GM12878 (cell line): ENCODE measurements at regions not wholly inside any gene's neighbourhood (a gene's known extent, or its start where the extent isn't known, plus 50 kb on each side); places are given as distances from the start of the nearest gene placed in this dataset.

Source experiments
- ATAC-seq: fragments of 200-7000 bp; cut with Tn5 transposase; 3 replicates; pipeline ENCODE4 v1.9.1; 2020; ENCODE audit warnings: mild to moderate bottlenecking, moderate library complexity
- BruUV-seq: library from RNA; stranded (reverse); fragments of 400-500 nt; replicated peaks from 2 replicates; lab custom pipeline; 2021; lab: Mats Ljungman, UMichigan
- CTCF ChIA-PET: fragments of 300-600 bp; sonication (Branson Sonifier 250); formaldehyde crosslinking; extraction: SDS; loops from one replicate; lab custom pipeline; 2021; ENCODE audit warnings: inconsistent platforms; lab: Yijun Ruan, JAX
- POLR2A ChIA-PET: fragments of 350-600 bp; formaldehyde crosslinking; extraction: SDS; loops from one replicate; lab custom pipeline; 2021; ENCODE audit warnings: inconsistent platforms; lab: Charles Lee
- RAD21 ChIA-PET: fragments of 300-600 bp; sonication (Branson Sonifier 250); formaldehyde crosslinking; loops from one replicate; lab custom pipeline; 2023; ENCODE audit warnings: antibody characterized with exemption; ENCODE audit not compliant: unreplicated experiment; lab: Charles Lee
- SMC1A ChIA-PET: fragments of 300-600 bp; sonication (Branson Sonifier 250); formaldehyde crosslinking; loops from one replicate; lab custom pipeline; 2023; ENCODE audit not compliant: unreplicated experiment, uncharacterized antibody; lab: Charles Lee
- DNase-seq: peaks from one replicate; pipeline ENCODE4 v3.0.0-alpha.2; 2011; ENCODE audit warnings: low read depth, low spot score
- FAIRE-seq: peaks from 3 replicates; lab custom pipeline; 2011; peaks lifted over from hg19 to GRCh38; lab: Jason Lieb, UNC
- H2AFZ ChIP-seq: 2 replicates; pipeline ENCODE4 v1.6.0; 2011; ENCODE audit warnings: low read depth, low read length, control low read depth; ENCODE audit not compliant: control insufficient read depth
- H3K27ac ChIP-seq: 2 replicates; pipeline ENCODE4 v1.5.1; 2011; ENCODE audit warnings: control low read depth; ENCODE audit not compliant: control insufficient read depth, insufficient read depth
- H3K27me3 ChIP-seq, 2 experiments: replicated peaks in 1 of 2; 2 replicates each; pipeline versions ENCODE4 v1.6.0 to v1.6.1; 2011; ENCODE audit warnings: low read length in 1 of 2; ENCODE audit not compliant: control insufficient read depth in 2 of 2, insufficient read depth in 2 of 2
- H3K36me3 ChIP-seq, 2 experiments: 2 replicates each; pipeline ENCODE4 v1.5.1; 2011; ENCODE audit warnings: low read length in 1 of 2; ENCODE audit not compliant: control insufficient read depth in 2 of 2, insufficient read depth in 2 of 2
- H3K4me1 ChIP-seq: 2 replicates; pipeline ENCODE4 v1.6.1; 2011; ENCODE audit warnings: mild to moderate bottlenecking, low read length, moderate library complexity, mixed read lengths; ENCODE audit not compliant: control insufficient read depth, insufficient read depth
- H3K4me2 ChIP-seq: 2 replicates; pipeline ENCODE4 v1.6.0; 2011; ENCODE audit warnings: control low read depth; ENCODE audit not compliant: control insufficient read depth, insufficient read depth
- H3K4me3 ChIP-seq: fragments of 200-600 bp; sonication (generic); 2 replicates; pipeline ENCODE4 v1.5.1; 2016
- H3K79me2 ChIP-seq: 2 replicates; pipeline ENCODE4 v1.6.0; 2011; ENCODE audit warnings: low read length; ENCODE audit not compliant: control insufficient read depth, insufficient read depth
- H3K9ac ChIP-seq: 2 replicates; pipeline ENCODE4 v1.8.0; 2011; ENCODE audit warnings: low read length, control low read depth, mixed read lengths; ENCODE audit not compliant: control insufficient read depth, insufficient read depth
- H3K9me3 ChIP-seq: replicated peaks from 3 replicates; pipeline ENCODE4 v1.5.1; 2011; ENCODE audit warnings: mild to moderate bottlenecking, low read length; ENCODE audit not compliant: control insufficient read depth, insufficient read depth
- H4K20me1 ChIP-seq: 2 replicates; pipeline ENCODE4 v1.6.0; 2011; ENCODE audit not compliant: control insufficient read depth, insufficient read depth
- CEBPZ ChIP-seq: fragments of 150-350 bp; IDR thresholded peaks from 2 replicates; pipeline ENCODE4 v1.6.1; 2016; ENCODE audit warnings: low read depth, low read length
- ELK1 ChIP-seq: IDR thresholded peaks from 2 replicates; pipeline ENCODE4 v1.6.1; 2012; ENCODE audit warnings: low read depth, low read length, improper control_type of control experiment
- GATAD2B ChIP-seq: fragments of 450-650 bp; conservative IDR thresholded peaks from 2 replicates; pipeline ENCODE4 v1.6.1; 2017; ENCODE audit warnings: low read depth, mild to moderate bottlenecking, moderate library complexity
- IKZF2 ChIP-seq, 2 experiments: fragments of 450-650 bp; IDR thresholded peaks; 2 replicates each; pipeline ENCODE4 v1.6.1; 2017; ENCODE audit warnings: mild to moderate bottlenecking in 2 of 2, moderate library complexity in 2 of 2
- KDM1A ChIP-seq: fragments of 200-600 bp; sonication (generic); IDR thresholded peaks from 2 replicates; pipeline ENCODE4 v1.6.1; 2016; ENCODE audit warnings: borderline replicate concordance
- LARP7 ChIP-seq: fragments of 450-650 bp; IDR thresholded peaks from 2 replicates; pipeline ENCODE4 v1.6.1; 2017; ENCODE audit warnings: mild to moderate bottlenecking
- MAX ChIP-seq: IDR thresholded peaks from 2 replicates; pipeline ENCODE4 v1.6.1; 2012; ENCODE audit warnings: low read depth, low read length, improper control_type of control experiment
- NBN ChIP-seq: fragments of 450-650 bp; IDR thresholded peaks from 2 replicates; pipeline ENCODE4 v1.6.1; 2016
- NFYB ChIP-seq: IDR thresholded peaks from 2 replicates; pipeline ENCODE4 v1.6.1; 2011; ENCODE audit warnings: low read depth, mild to moderate bottlenecking, low read length, improper control_type of control experiment, moderate library complexity; ENCODE audit not compliant: insufficient read depth
- POLR2AphosphoS2 ChIP-seq: IDR thresholded peaks from 2 replicates; pipeline ENCODE4 v1.6.1; 2011; ENCODE audit warnings: low read depth, mild to moderate bottlenecking, low read length, improper control_type of control experiment, moderate library complexity
- RBBP5 ChIP-seq: fragments of 200-600 bp; sonication (generic); conservative IDR thresholded peaks from 2 replicates; pipeline ENCODE4 v1.6.1; 2016
- RCOR1 ChIP-seq: conservative IDR thresholded peaks from 2 replicates; pipeline ENCODE4 v1.6.1; 2012; ENCODE audit warnings: low read depth, low read length, improper control_type of control experiment
- REST ChIP-seq: IDR thresholded peaks from 2 replicates; pipeline ENCODE4 v1.6.1; 2012; ENCODE audit warnings: mild to moderate bottlenecking, low read depth, low read length
- YY1 ChIP-seq: IDR thresholded peaks from 2 replicates; pipeline ENCODE4 v1.6.1; 2011; ENCODE audit warnings: low read depth, mild to moderate bottlenecking, low read length
- ZNF24 ChIP-seq: fragments of 450-650 bp; IDR thresholded peaks from 2 replicates; pipeline ENCODE4 v1.6.1; 2017; ENCODE audit warnings: antibody characterized with exemption, mild to moderate bottlenecking
- ZSCAN29 ChIP-seq: fragments of 450-650 bp; IDR thresholded peaks from 2 replicates; pipeline ENCODE4 v1.6.1; 2017; ENCODE audit warnings: mild to moderate bottlenecking, moderate library complexity
- WGBS: methylation state at CpG from one replicate; pipeline ENCODE4 v1.1.6; 2016; ENCODE audit warnings: low lambda C conversion rate; ENCODE audit not compliant: insufficient replicate concordance, insufficient coverage; ENCODE audit errors: missing lambda C conversion rate; 5-methylcytosine and 5-hydroxymethylcytosine counted together
- in situ Hi-C: fragments of 300-500 bp; cut with MboI; formaldehyde crosslinking; loops from 9 replicates; pipeline ENCODE4 v1.14.3; 2018; ENCODE audit warnings: mixed read lengths
- intact Hi-C: fragments of 100-400 bp; cut with micrococcal nuclease; formaldehyde crosslinking; loops from one replicate; pipeline ENCODE4 v1.14.2; 2022; ENCODE audit not compliant: unreplicated experiment

- no peak for TF ChIP-seq CEBPZ
- TF ChIP-seq POLR2AphosphoS2, result no peak
- TF ChIP-seq RCOR1, result no peak
- TF ChIP-seq NBN, result no peak
- no peak for TF ChIP-seq LARP7
- no peak for TF ChIP-seq RBBP5
- TF ChIP-seq ZSCAN29, result no peak
- TF ChIP-seq KDM1A, result no peak
- no peak for TF ChIP-seq ELK1
Observed at GRCh38 chr4:32551943-32552342, 1831.8 kb downstream of the PCDH7 start (continued).

- CTCF ChIA-PET, result no interaction called here
- Histone ChIP-seq H3K27me3 (no peaks in the 10 kb centered on the region), H3K36me3 (no peaks in the 10 kb centered on the region), H3K4me3 (no peak overlapping the region), H2AFZ (no peak overlapping the region), H3K79me2 (no peaks in the 10 kb centered on the region), H3K4me1 (no peaks in the 10 kb centered on the region), H3K9ac (no peak overlapping the region), H3K9me3 (no peaks in the 10 kb centered on the region), H3K27ac (no peak overlapping the region), H4K20me1 (no peaks in the 10 kb centered on the region), H3K4me2 (no peak overlapping the region)
- RAD21 ChIA-PET, result no interaction called here
- BruUV-seq, result no TSS peak
- POLR2A ChIA-PET, result no interaction called here
- FAIRE-seq (no peak), ATAC-seq (no peak; the same call in 1 of the 3 replicates), DNase-seq (no peak)
- intact Hi-C loops, result no loop called here
- in situ Hi-C loops, result no loop called here
- WGBS, result under 1% methylated on average over 5 of the region's 5 CpGs
- SMC1A ChIA-PET, result interaction anchor here (0.9 to 1.4 kb wide), 4 partner anchors 8 to 28 kb away, joined by 3 to 4 read pairs (median 3); no protein-coding TSS in a partner anchor
- TF ChIP-seq ZNF24 (no peak), ZSCAN29 (no peak), GATAD2B (no peak), IKZF2 (IDR thresholded peaks at IDR 0.05) (no peak), ELK1 (no peak), REST (no peak), NFYB (no peak), YY1 (no peak), MAX (no peak)
Observed at GRCh38 chr4:32560306-32560705, 1840.1 kb downstream of the PCDH7 start.
